HG02981 (cell line): ENCODE measurements at regions not wholly inside any gene's neighbourhood (a gene's known extent, or its start where the extent isn't known, plus 50 kb on each side); places are given as distances from the start of the nearest gene placed in this dataset.
"Not testable (repeated sequence)": the region's sequence is repeated elsewhere in the genome, so short reads cannot be mapped to it uniquely, and the experiment has no call there.

Source experiments
- ATAC-seq: cut with Tn5 transposase; IDR thresholded peaks from one replicate; pipeline ENCODE4 v1.9.1; 2021; ENCODE audit warnings: mild to moderate bottlenecking, moderate library complexity; ENCODE audit not compliant: unreplicated experiment

GRCh38 chr12:89289720-89290119 lies 62.6 kb downstream of the DUSP6 start:
- no peak for ATAC-seq

- no peak for ATAC-seq
These were observed 63.3 kb downstream of the DUSP6 start for GRCh38 chr12:89288959-89289358.

DNA sequence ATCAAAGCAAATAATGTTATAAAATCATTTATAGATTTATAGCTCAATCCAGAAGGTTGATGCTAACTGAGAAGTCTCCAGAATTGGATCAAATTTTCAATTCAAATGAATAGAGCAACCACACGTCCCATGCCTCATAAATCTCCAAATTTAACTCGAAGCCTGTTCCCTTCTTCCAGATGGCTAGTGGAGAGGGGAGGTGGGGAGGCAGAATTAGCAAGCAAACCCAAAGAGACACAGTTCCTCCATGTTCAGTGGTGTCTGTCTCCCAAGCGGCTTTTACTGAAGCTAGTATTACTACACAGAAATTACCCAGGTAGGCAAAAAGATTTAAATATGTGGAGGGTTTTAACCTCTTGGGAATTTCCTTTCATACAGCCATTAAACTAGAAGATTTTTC lies 65.8 kb downstream of the DUSP6 start:
- ATAC-seq, result no peak

DNA sequence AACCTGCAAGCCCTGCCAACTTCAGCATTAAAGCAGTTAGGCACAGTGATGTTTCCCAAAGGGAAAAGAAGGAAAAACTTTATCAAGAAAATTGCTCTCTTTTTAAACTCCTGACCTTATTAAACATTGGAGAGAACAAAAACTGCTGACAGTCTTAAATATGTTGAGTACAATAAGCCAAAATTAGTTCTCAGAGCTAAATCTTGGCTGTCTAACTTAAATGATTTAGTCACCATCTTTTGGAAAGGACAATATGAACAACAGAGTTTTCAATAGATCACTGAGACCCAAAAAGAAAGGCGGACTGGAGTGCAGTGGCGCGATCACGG lies 70.8 kb downstream of the DUSP6 start:
- no peak for ATAC-seq

- ATAC-seq, result no peak
These were observed 71.3 kb downstream of the DUSP6 start for GRCh38 chr12:89280833-89281538.

GRCh38 chr12:89279499-89279898 lies 72.8 kb downstream of the DUSP6 start:
- no peak for ATAC-seq

- ATAC-seq, result no peak
These were observed 73.4 kb downstream of the DUSP6 start for GRCh38 chr12:89278862-89279261.

DNA sequence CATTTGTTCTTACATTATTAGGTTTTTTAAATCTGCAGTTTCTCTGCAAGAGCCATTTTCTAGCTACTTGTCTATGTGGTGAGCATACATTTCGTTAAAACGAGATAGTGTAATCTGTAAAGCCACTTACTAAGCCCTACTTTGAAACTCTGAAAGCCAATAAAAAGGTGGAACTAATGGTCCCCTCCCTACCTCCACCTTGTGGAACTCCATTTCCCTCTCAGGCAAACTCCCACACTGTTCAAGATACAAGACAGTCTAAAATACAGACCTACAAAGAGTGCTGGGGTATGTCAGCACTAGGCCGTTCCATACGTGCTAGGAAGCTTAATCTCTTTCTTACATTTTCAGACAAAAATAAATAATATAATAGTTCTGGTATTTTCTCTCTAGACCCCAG lies 74.1 kb downstream of the DUSP6 start:
- no peak for ATAC-seq

- no peak for ATAC-seq
These were observed 75.4 kb downstream of the DUSP6 start for GRCh38 chr12:89276860-89277259.

DNA sequence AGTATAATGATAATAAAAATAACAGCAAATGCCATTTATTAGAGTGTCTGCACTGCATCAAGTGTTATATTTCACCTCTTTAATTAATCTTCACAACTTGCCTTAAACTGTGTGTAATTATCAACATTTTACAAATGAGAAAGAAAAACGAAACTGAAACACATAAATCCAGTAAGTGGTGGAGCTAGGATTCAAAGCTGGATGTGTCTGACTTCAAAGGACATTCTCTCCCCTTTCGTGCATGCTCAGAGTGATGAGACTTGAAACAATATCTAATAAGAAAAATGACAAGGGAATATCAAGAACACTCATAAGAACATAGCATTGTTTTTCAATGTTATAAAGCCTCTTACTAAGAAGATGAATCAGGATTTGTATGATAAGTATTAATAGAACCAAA lies 78.8 kb downstream of the DUSP6 start:
- ATAC-seq, result no peak

GRCh38 chr12:89270548-89270947 lies 81.8 kb downstream of the DUSP6 start:
- ATAC-seq, result no peak

GRCh38 chr12:89269174-89269573 lies 83.1 kb downstream of the DUSP6 start:
- no peak for ATAC-seq

GRCh38 chr12:89267404-89267803 lies 84.9 kb downstream of the DUSP6 start:
- ATAC-seq, result no peak

GRCh38 chr12:89266574-89267188 lies 85.6 kb downstream of the DUSP6 start:
- ATAC-seq, result not testable (repeated sequence)

- ATAC-seq, result no peak
These were observed 87.5 kb downstream of the DUSP6 start for GRCh38 chr12:89264837-89265236.

GRCh38 chr12:89263900-89264299 lies 88.4 kb downstream of the DUSP6 start:
- no peak for ATAC-seq

DNA sequence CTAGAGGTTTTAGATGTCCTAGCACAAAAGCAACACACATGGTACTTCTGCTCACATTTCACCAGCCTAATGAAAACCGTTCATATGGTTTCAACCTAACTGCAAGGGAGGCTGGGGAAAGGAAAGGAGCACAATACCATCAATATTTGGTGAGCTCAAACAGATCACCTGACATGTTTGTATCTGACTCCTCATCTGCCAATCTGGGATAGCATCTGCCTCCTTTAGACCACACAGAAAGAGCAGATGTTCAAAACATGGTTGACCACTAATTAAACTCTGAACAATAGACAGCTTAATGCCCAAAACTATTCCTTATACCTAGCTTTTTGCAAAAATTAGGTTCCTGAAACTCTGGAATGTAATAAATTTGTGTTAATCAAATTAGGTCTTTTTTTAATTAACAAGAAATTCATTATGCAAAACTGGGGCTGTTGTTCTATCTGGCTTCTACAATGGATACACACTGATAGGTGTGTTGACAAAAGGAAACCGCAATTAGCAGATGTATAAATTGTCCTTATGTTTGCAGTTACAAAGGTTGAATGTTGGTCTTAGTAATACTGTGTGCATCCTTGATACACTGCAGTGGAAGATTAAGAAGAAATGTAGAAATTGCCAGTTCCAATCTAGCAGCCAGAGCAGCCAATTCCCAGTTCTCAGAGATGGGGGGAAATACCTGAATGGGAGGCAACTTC lies 89.3 kb downstream of the DUSP6 start:
- ATAC-seq, result no peak

GRCh38 chr12:89261982-89262381 lies 90.3 kb downstream of the DUSP6 start:
- ATAC-seq, result no peak

DNA sequence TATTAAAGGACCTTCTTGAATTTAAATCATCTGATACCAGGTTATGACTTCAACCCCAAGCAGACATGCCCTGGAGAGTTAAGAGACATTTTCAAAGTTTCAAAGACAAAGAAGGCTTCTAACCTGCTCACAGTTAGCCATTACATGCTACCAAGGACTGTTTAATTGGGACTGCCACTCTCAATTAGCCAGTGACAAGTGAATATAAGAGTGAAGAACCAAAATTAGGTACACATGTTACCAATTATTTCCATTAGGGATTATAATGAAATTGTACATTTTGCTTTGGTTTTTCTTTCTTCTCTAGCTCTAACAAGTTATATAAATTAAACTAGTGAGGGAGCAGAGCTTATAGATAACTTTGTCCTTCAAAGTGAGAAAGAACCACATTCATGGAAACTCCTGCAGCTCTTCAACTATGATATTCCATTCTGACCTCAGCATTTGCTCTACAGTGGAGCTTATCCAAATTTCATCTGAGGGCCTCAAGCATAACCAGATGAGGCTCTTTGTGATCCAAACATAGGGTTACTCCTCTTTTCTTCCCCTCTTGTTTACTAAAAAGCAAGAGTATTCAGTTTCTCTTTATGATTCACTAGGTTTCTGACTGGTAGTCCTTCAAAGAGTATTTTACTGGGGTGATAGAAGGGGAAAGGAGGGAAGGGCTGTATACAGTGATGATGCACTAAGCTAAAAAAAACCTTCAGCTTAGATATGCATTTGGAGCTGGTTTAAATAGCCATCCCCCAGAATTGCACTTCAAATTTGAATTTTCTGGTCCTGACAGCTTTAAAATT lies 91.3 kb downstream of the DUSP6 start:
- ATAC-seq, result no peak

DNA sequence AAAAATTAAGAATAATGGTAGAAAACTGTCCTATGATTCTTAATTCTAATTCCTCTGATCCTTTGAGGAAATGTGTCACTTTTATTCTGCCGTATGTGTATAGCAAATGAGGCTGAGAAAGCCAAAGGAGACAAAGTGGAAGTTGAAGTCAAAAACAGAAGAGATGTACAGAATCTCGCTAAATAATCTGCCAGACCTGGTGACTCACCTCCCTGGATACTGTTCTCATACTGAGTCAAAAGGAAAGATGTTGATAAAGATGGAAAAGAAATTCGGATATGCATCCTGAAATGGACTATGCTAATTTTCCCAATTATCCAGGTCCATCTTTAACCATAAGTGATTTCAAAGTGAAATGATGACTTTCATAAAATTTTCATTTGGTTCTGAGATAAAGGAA lies 92.5 kb downstream of the DUSP6 start:
- no peak for ATAC-seq

DNA sequence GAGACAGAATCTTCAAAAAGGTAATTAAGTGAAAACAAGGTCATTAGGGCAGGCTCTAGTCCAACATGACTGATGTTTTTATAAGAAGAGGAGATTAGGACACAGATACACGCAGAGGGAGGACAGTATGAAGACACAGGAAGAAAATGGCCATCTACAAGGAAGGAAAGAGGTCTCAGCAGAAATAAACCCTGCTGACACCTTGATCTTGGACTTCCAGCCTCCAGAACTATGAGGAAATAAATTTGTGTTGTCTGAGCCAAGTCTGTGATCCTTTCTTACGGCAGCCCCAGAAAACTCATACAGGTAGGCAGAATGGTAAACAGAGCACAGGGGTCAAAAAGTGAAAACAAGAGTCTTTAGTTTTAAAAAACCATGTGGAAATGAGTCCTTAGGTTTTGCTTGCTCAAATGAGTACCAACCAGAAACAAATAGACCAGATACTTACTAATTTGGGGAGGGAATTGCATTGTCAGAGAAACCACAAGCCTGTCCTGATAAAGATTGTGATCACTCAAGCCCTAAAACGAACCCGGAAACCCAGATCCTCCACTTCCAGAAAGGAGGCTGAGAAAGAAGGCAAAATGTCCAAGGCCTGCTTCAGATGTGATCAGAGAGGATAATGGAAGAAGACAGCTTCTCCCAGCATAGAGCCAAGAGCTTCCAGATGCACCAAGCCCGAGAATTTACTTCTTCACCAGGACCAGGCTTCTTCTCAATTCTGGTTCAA lies 93.9 kb downstream of the DUSP6 start:
- no peak for ATAC-seq
